ENCODE measurements at regions not wholly inside any gene's neighbourhood (a gene's known extent, or its start where the extent isn't known, plus 50 kb on each side); places are given as distances from the start of the nearest gene placed in this dataset.

- no peak for DNase-seq
Observed at GRCh38 chr7:68509603-68510002, 1088.7 kb upstream of the AUTS2 start.

DNA sequence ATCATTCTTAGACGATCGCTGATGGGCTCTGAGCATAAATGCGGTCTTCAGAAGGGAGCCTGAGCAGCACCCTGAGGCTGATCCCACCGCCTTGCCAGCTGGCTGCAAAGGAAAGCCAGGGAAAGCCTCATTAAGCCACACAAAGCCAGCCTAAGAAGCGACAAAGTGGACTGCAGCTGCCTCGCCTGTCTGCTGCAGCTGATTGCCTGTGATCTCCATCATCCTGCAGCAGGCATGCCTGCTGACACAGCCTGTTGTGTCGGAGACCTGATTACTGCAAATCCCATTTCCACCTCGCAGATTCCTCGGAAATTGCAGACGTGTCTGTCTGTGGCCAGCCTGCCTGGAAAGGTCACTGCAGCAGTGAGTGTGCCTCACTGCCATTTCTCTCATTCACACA, 1087.0 kb upstream of the AUTS2 start:
- DNase-seq: no peak

DNA sequence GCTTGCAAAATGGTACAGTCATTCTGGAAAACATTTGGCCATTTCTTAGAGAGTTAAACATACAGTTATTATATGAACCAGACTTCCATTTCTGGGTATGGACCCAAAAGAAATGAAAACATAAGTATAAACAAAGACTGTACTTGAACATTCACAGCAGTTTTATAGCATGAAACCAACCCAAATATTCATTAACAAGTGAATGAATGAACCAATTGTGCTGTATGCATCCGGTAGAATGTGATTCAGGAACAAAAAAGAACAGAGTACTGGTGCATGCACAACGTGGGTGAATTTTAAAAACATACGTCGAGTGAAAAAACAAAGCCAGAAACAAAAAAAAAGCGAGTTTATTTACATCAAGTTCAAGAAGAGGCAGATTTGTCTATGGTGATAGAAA, 1085.8 kb upstream of the AUTS2 start:
- no peak for DNase-seq

GRCh38 chr7:68518060-68518459, 1080.2 kb upstream of the AUTS2 start:
- DNase-seq: no peak

DNA sequence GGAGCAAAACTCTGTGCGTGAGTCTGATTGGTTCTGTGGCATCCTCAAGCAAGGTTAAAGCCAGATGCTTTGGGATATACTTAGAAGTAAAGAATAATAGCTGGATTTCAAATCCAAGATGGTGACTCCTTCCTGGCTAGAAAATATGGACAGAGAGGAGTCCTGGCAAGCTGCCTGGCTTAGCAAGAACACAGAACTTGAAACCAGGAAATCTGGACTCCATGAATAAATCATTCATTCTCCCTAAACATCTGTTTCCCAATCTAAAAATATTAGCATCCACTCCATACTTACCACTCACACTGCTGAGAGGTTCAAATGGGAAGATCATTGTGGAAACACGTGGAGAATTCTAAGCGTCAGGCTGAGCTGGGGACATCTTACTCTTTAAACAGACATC, 1074.1 kb upstream of the AUTS2 start:
- no peak for DNase-seq

GRCh38 chr7:68529221-68529620, 1069.1 kb upstream of the AUTS2 start:
- DNase-seq: no peak

GRCh38 chr7:68535266-68535665, 1063.0 kb upstream of the AUTS2 start:
- DNase-seq: no peak

- no peak for DNase-seq
Observed at GRCh38 chr7:68537051-68537773, 1061.1 kb upstream of the AUTS2 start.

DNA sequence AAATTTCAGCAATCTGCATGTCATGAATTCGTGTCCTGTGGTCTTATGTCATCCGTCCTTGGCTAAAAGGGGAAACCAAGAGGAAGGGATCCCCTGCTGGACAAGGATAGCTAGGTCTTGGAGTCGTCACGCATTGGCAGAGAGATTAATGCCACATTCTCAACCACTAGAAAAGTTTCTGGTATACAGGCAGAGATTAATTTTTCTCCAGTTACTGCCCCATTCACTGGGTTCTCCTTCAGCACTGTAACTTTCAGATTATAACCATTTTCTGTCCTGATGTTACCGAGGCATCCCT, 1060.6 kb upstream of the AUTS2 start:
- DNase-seq: no peak

DNA sequence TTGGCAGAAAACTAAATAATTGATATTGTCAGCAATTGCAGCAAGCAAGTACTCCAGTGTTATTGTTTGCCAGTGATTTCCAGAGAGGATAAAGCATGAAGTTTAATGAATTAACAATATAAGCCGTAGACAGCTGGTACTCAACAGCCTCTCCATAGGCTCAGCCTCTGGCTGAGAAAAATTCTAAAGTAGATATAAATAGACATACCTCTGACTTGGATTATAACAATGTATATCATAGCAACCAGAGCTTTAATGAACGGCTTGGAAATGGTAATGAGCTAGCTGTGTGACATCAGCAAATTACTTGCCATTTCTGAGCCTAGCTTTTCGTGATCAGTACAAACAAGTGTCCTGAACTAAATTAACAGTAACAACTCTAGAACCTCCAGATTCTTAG, 1055.4 kb upstream of the AUTS2 start:
- no peak for DNase-seq

GRCh38 chr7:68544851-68545250, 1053.4 kb upstream of the AUTS2 start:
- no peak for DNase-seq

DNA sequence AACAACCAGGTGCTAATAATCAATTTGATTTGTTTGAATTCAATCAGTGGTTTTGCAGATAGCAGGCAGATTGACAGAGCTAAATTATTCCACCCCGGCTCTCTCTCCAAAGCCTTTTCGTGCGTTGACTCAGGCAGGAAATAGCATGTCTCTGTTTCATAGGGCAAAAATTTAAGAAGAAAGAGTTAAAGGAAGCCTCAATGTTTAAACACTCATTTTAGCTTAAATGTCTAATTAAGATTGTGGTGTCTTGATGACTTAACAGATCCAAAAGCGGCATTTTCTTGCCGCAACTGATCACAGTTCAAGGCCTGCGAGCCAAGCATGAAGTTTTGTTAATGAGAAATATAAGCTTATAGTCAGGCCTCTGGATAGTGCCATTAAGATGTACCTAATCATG, 1051.1 kb upstream of the AUTS2 start:
- DNase-seq: no peak

- DNase-seq: no peak
Observed at GRCh38 chr7:68547799-68548198, 1050.5 kb upstream of the AUTS2 start.

DNA sequence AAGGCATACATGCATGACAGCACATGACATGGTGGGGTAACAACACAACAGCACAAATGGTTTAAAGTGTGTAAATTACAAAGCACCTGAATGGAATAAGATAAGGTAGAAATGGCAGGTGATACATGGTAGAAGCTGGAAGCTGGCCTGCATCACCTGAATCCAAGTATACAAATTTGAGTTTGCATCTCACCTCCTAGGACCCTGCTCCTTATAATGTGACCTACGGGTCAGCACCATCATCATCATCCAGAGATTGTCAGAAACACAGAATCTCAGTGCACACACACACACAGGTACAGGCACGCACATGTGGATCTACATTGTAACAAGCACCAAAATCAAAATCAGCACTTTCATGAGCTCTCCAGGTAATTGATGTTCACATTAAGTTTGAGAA, 1048.2 kb upstream of the AUTS2 start:
- no peak for DNase-seq

GRCh38 chr7:68550635-68551034, 1047.6 kb upstream of the AUTS2 start:
- DNase-seq: no peak

DNA sequence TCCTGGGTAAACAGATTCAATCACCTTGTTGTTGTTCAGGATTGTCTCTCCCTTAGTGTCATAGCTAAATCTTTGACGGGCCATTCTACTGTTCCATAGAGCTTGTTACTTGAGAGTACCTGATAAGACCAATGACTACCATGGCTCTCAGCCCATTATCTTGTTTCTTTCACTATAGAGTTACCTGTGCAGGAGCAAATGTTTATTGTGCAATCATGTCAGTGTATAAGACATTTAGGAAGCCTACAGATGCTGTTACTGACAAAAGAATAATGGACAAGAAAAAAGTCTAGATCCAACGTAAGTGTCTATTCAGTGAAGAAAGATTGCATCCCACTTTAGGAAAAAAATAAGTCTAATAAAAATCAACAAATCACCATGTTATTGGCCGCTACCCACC, 1041.7 kb upstream of the AUTS2 start:
- no peak for DNase-seq

GRCh38 chr7:68559518-68559917, 1038.8 kb upstream of the AUTS2 start:
- DNase-seq: no peak

GRCh38 chr7:68562323-68562899, 1035.9 kb upstream of the AUTS2 start:
- DNase-seq: no peak

- no peak for DNase-seq
Observed at GRCh38 chr7:68564306-68565135, 1033.8 kb upstream of the AUTS2 start.

DNA sequence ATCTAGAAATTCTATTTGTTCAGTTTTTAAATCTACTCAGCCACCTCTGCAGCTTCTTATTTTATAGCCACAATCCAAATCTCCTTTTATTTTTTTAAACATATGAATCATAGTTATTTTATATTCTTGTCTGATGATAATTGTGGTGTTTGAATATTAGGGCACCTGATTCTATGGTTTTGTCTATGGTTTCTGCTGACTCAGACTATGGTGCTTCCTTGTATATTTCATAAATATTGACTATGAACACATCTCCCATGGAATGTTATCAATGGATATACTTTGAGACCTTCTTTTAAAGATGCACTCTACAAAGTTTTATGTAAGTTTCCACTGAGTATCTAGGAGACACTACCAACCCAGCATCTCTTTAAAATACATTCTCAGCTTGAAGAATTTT, 1027.0 kb upstream of the AUTS2 start:
- no peak for DNase-seq

DNA sequence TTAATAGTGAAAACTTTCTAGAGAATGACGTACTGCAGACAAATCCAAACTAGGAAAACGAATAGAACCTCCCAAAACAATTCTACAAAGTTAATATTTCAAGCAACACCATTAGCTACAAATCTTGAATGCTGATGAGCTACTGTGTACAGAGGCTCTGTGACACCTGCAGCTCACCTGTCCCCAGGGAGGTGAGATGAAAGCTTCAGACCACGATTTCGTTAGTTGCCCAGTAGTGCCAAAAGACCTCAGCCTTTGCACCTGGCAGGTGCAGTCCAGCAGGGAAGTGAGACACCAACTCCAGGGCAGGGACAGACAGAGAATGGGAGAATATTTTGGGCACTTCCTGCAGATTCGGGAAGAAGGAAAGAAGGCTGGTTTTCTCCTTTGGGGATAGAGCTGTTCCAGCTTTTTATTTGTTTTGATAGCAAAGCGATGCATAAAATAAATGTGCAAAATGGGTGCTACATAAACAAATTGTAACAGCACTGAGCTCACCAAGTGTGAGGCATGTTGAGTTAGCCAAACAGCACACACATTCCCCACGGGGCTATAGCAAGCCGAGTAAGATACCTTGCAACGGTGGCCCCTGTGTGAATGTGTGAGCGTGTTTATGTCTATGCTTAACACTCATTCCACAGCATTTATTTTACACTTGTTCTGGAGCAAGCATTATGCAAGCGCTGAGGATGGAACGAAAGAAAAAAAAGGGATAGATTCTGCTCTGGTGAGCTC, 1024.8 kb upstream of the AUTS2 start:
- DNase-seq: no peak

DNA sequence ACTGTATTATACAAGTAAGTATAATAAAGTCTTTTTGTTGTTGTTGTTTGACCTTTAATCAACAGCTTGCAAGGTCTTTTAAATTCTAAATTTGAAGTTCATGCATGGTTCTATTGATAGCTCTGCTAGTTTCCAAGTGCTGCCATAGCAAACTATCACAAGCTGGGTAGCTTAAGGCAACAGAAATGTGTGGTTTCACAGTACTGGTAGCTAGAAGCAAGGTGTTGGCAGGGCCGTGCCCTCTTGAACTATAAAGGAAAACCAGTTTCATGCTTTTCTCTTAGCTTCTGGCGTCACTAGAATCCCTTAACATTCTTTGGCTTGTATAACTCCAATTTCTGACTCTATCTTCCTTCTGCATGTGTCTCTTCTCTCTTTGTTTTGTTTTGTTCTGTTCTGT, 1021.9 kb upstream of the AUTS2 start:
- no peak for DNase-seq

- DNase-seq: no peak
Observed at GRCh38 chr7:68581417-68581816, 1016.9 kb upstream of the AUTS2 start.

GRCh38 chr7:68587599-68587998, 1010.7 kb upstream of the AUTS2 start:
- no peak for DNase-seq
